WTC11 (cell line): ENCODE measurements at regions not wholly inside any gene's neighbourhood (a gene's known extent, or its start where the extent isn't known, plus 50 kb on each side); places are given as distances from the start of the nearest gene placed in this dataset.

ENCODE experiments used
- ATAC-seq: fragments of 200-7000 bp; cut with Tn5 transposase; 2 replicates; pipeline ENCODE4 v1.10.0; 2021; ENCODE audit warnings: mild to moderate bottlenecking, moderate library complexity
- CTCF ChIA-PET: fragments of 300-600 bp; sonication (Branson Sonifier 250); formaldehyde crosslinking; loops from one replicate; lab custom pipeline; 2021; ENCODE audit warnings: antibody characterized with exemption; lab: Charles Lee
- POLR2A ChIA-PET: fragments of 350-600 bp; sonication (Branson Sonifier 250); formaldehyde crosslinking; loops from one replicate; lab custom pipeline; 2021; ENCODE audit warnings: antibody characterized with exemption; lab: Charles Lee
- DNase-seq: peaks from one replicate; pipeline ENCODE4 v3.0.0; 2021; ENCODE audit warnings: low spot score
- H3K27ac Mint-ChIP-seq: 2 replicates; pipeline ENCODE4 v1.8.0; 2021; ENCODE audit warnings: mixed read lengths
- H3K27me3 Mint-ChIP-seq: 2 replicates; pipeline ENCODE4 v1.8.0; 2021; ENCODE audit warnings: low read depth, mild to moderate bottlenecking, moderate library complexity, mixed read lengths
- H3K36me3 Mint-ChIP-seq: 2 replicates; pipeline ENCODE4 v1.8.0; 2021; ENCODE audit warnings: mixed read lengths
- H3K4me1 Mint-ChIP-seq: 2 replicates; pipeline ENCODE4 v1.8.0; 2022; ENCODE audit warnings: mixed read lengths
- H3K4me3 Mint-ChIP-seq: 2 replicates; pipeline ENCODE4 v1.8.0; 2021; ENCODE audit warnings: mild to moderate bottlenecking, moderate library complexity, mixed read lengths
- H3K9me3 Mint-ChIP-seq: 2 replicates; pipeline ENCODE4 v1.8.0; 2021; ENCODE audit warnings: mixed read lengths
- ATF1 ChIP-seq: sonication (generic); formaldehyde crosslinking; IDR thresholded peaks from 2 replicates; pipeline ENCODE4 v1.8.1; 2023; ENCODE audit warnings: mild to moderate bottlenecking, moderate library complexity, missing genetic modification reagents
- ATF2 ChIP-seq: sonication (generic); formaldehyde crosslinking; IDR thresholded peaks from 2 replicates; pipeline ENCODE4 v1.8.1; 2022; ENCODE audit warnings: low read depth, missing genetic modification reagents, borderline replicate concordance
- ATF3 ChIP-seq: sonication (generic); formaldehyde crosslinking; conservative IDR thresholded peaks from 2 replicates; pipeline ENCODE4 v1.8.1; 2022; ENCODE audit warnings: mild to moderate bottlenecking, missing genetic modification reagents
- CDX4 ChIP-seq: fragments of 250-450 bp; sonication (Bioruptor Pico); IDR thresholded peaks from 2 replicates; pipeline ENCODE4 v1.9.0; 2021; ENCODE audit warnings: moderate library complexity, mild to moderate bottlenecking, inconsistent platforms, borderline replicate concordance
- CTCF ChIP-seq: fragments of 200-600 bp; IDR thresholded peaks from 2 replicates; pipeline ENCODE4 v1.8.0; 2022; ENCODE audit warnings: antibody characterized with exemption
- E2F1 ChIP-seq: sonication (generic); formaldehyde crosslinking; IDR thresholded peaks from 2 replicates; pipeline ENCODE4 v1.8.0; 2022; ENCODE audit warnings: mild to moderate bottlenecking, missing genetic modification reagents
- E2F4 ChIP-seq: sonication (generic); formaldehyde crosslinking; IDR thresholded peaks from 2 replicates; pipeline ENCODE4 v1.8.1; 2022; ENCODE audit warnings: low read depth, mild to moderate bottlenecking, moderate library complexity, missing genetic modification reagents, borderline replicate concordance
- FOXK1 ChIP-seq: sonication (generic); formaldehyde crosslinking; IDR thresholded peaks from 2 replicates; pipeline ENCODE4 v1.8.0; 2022; ENCODE audit warnings: mild to moderate bottlenecking, moderate library complexity, missing genetic modification reagents
- GRHL2 ChIP-seq: fragments of 250-450 bp; sonication (Bioruptor Pico); IDR thresholded peaks from 2 replicates; pipeline ENCODE4 v1.8.0; 2022; ENCODE audit warnings: mild to moderate bottlenecking, moderate library complexity; ENCODE audit not compliant: insufficient replicate concordance, severe bottlenecking
- IRF1 ChIP-seq: sonication (generic); formaldehyde crosslinking; IDR thresholded peaks from 2 replicates; pipeline ENCODE4 v1.8.0; 2023; ENCODE audit warnings: missing genetic modification reagents
- IRF2 ChIP-seq: sonication (generic); formaldehyde crosslinking; IDR thresholded peaks from 2 replicates; pipeline ENCODE4 v1.8.0; 2022; ENCODE audit warnings: low read depth, missing genetic modification reagents, borderline replicate concordance
- JAZF1 ChIP-seq: fragments of 250-450 bp; sonication (Bioruptor Pico); IDR thresholded peaks from 2 replicates; pipeline ENCODE4 v1.9.0; 2021; ENCODE audit warnings: moderate library complexity, mild to moderate bottlenecking, inconsistent platforms
- JUN ChIP-seq: sonication (generic); formaldehyde crosslinking; IDR thresholded peaks from 2 replicates; pipeline ENCODE4 v1.8.0; 2023; ENCODE audit warnings: mild to moderate bottlenecking, missing genetic modification reagents
- OVOL2 ChIP-seq: fragments of 250-450 bp; sonication (Bioruptor Pico); IDR thresholded peaks from 2 replicates; pipeline ENCODE4 v1.9.0; 2021; ENCODE audit warnings: mild to moderate bottlenecking, borderline replicate concordance
- PRDM15 ChIP-seq: sonication (generic); formaldehyde crosslinking; IDR thresholded peaks from 2 replicates; pipeline ENCODE4 v1.8.0; 2022; ENCODE audit warnings: missing genetic modification reagents
- SOX15 ChIP-seq: fragments of 250-450 bp; sonication (Bioruptor Pico); IDR thresholded peaks from 2 replicates; pipeline ENCODE4 v1.9.0; 2021; ENCODE audit warnings: mild to moderate bottlenecking
- SP1 ChIP-seq: sonication (generic); formaldehyde crosslinking; conservative IDR thresholded peaks from 2 replicates; pipeline ENCODE4 v1.8.1; 2022; ENCODE audit warnings: missing genetic modification reagents
- USF2 ChIP-seq: sonication (generic); formaldehyde crosslinking; IDR thresholded peaks from 2 replicates; pipeline ENCODE4 v1.8.1; 2023; ENCODE audit warnings: mild to moderate bottlenecking, missing genetic modification reagents, moderate library complexity
- ZBTB21 ChIP-seq: sonication (generic); formaldehyde crosslinking; IDR thresholded peaks from 2 replicates; pipeline ENCODE4 v1.8.1; 2023; ENCODE audit warnings: mild to moderate bottlenecking, missing genetic modification reagents, borderline replicate concordance
- ZNF138 ChIP-seq: sonication (generic); formaldehyde crosslinking; conservative IDR thresholded peaks from 2 replicates; pipeline ENCODE4 v1.8.1; 2022; ENCODE audit warnings: mild to moderate bottlenecking, moderate library complexity, missing genetic modification reagents
- ZNF423 ChIP-seq: fragments of 250-450 bp; sonication (Bioruptor Pico); IDR thresholded peaks from 2 replicates; pipeline ENCODE4 v2.1.2; 2022; ENCODE audit warnings: mild to moderate bottlenecking, moderate library complexity

- no peak for ATAC-seq
- Mint-ChIP-seq H3K36me3 (peaks cover 2% of the 10 kb centered on the region), H3K27ac (no peak overlapping the region), H3K4me3 (no peak overlapping the region), H3K4me1 (no peaks in the 10 kb centered on the region), H3K27me3 (no peaks in the 10 kb centered on the region), H3K9me3 (peaks cover 6% of the 10 kb centered on the region; the same call in 1 of the 2 replicates)
- TF ChIP-seq ZNF138 (CRISPR knock-in tag): no peak
- no peak for TF ChIP-seq CDX4 (CRISPR knock-in tag)
- no peak for TF ChIP-seq ATF2 (CRISPR knock-in tag)
- no peak for TF ChIP-seq IRF1 (CRISPR knock-in tag)
- no peak for TF ChIP-seq IRF2 (CRISPR knock-in tag)
- ChIA-PET POLR2A (no interaction called here), CTCF (no interaction called here)
- DNase-seq: no peak
These were observed 95.2 kb upstream of the PTER start for GRCh38 chr10:16341637-16342036.

GRCh38 chr10:16348891-16349290 lies 87.9 kb upstream of the PTER start:
- DNase-seq: no peak
- Mint-ChIP-seq H3K9me3 (peaks cover 20% of the 10 kb centered on the region), H3K36me3 (peaks cover 17% of the 10 kb centered on the region), H3K4me1 (peaks cover 8% of the 10 kb centered on the region), H3K27ac (peak overlapping the region; percentile 76), H3K4me3 (no peak overlapping the region), H3K27me3 (no peaks in the 10 kb centered on the region)
- POLR2A ChIA-PET: no interaction called here
- CTCF ChIA-PET: no interaction called here
- ATAC-seq: peak; percentile 76
- no peak for TF ChIP-seq JAZF1 (CRISPR knock-in tag)
- no peak for TF ChIP-seq ZBTB21
- no peak for TF ChIP-seq GRHL2
- TF ChIP-seq ATF3 (CRISPR knock-in tag): no peak
- no peak for TF ChIP-seq SOX15 (CRISPR knock-in tag)
- TF ChIP-seq USF2 (CRISPR knock-in tag): no peak
- no peak for TF ChIP-seq SP1
- TF ChIP-seq E2F4 (CRISPR knock-in tag): no peak
- no peak for TF ChIP-seq CTCF
- no peak for TF ChIP-seq IRF1 (CRISPR knock-in tag)
- TF ChIP-seq JUN (CRISPR knock-in tag): no peak
- no peak for TF ChIP-seq E2F1
- TF ChIP-seq PRDM15 (CRISPR knock-in tag): no peak
- no peak for TF ChIP-seq FOXK1 (CRISPR knock-in tag)
- no peak for TF ChIP-seq ATF1
- no peak for TF ChIP-seq OVOL2 (CRISPR knock-in tag)
- TF ChIP-seq ZNF423 (CRISPR knock-in tag): no peak
